IPS-NIHi11 (cell line): ENCODE measurements at regions not wholly inside any gene's neighbourhood (a gene's known extent, or its start where the extent isn't known, plus 50 kb on each side); places are given as distances from the start of the nearest gene placed in this dataset.

Experiments used
- DNase-seq: peaks from one replicate; pipeline ENCODE4 v3.0.0; 2012; ENCODE audit warnings: mixed read lengths, low spot score

- DNase-seq = no peak
Measured at GRCh38 chr6:14783594-14783993, 462.3 kb upstream of the JARID2 start.

- peak; percentile 56 for DNase-seq
Measured at GRCh38 chr6:14784596-14785492, 461.0 kb upstream of the JARID2 start.

GRCh38 chr6:14785493-14785790, 460.4 kb upstream of the JARID2 start:
- no peak for DNase-seq

GRCh38 chr6:14786008-14786407, 459.9 kb upstream of the JARID2 start:
- DNase-seq = no peak

DNA sequence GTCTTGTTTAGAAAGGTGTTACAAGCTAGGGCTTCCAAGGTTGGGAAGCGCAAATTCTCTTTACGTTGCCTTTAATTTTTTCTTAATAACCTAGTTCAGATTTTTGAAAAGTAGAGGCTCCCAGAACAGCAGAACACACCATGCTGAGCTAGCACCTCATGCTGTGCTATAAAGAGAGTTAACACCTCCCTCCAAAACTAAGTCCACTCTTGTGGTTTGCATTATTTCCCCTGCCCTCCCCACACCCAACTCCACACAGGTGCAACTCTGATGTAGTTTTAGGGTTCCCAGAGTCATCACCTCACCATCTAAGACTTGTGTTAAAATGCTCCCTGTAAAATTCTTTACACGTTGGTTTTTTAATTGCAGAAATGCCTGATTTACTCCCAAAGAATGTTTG, 459.4 kb upstream of the JARID2 start:
- no peak for DNase-seq

DNA sequence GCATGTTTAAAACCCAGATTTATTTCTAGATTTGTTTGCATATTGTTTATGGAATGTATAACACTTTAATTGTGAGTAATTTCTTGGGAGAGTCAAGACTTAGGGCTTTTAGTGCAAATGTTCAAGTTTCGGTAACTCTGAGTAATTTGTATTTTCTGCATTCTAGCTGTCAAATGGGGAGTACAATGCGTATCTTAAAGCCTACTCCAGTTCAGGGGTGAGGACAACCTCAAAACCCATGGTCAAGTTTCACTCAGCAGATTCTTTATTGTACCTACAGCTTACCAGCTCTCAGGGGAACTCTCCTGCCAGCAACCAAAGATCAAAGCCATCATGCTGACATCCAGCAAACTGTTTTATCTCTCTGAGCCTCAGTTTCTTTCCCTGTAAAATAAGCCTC, 458.6 kb upstream of the JARID2 start:
- no peak for DNase-seq

DNA sequence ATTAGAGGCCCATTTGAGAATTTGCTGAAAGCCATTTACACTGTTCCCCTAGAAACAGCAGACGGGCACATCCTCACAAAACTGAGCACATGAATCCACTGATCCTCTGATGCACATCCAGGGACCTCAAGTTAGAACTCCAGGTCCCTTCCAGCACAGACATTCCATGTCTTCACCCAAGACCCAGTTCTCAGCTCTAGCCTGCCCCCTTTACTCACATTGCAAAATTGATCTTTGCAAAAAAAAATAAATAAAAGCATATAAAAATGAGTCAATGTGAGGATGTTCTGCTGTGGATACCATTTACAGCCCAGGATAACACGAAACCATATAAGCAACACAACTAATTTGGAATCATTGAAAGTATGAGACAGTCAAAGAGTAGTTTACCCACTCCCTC, 458.2 kb upstream of the JARID2 start:
- no peak for DNase-seq

- DNase-seq = no peak
Measured at GRCh38 chr6:14789996-14790395, 455.9 kb upstream of the JARID2 start.

DNA sequence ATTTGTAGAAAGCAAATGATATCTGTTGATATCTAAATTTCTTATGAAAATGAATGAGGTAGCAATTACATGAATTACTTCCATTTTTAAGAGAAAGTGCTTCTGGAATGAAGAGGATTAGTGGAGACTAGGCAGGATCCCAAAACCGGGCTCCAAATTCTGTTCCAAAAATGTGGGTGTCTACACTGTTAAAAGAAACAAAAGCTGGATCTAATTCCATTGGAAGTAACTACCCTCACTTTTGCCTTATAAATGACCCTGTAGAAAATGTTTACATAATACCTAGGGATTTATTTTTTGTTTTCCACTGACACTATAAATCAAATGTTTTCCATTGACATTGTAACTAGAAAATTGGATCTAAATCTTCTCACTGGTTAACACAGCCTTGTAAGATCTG, 454.9 kb upstream of the JARID2 start:
- no peak for DNase-seq

GRCh38 chr6:14791526-14791925, 454.3 kb upstream of the JARID2 start:
- DNase-seq = no peak

DNA sequence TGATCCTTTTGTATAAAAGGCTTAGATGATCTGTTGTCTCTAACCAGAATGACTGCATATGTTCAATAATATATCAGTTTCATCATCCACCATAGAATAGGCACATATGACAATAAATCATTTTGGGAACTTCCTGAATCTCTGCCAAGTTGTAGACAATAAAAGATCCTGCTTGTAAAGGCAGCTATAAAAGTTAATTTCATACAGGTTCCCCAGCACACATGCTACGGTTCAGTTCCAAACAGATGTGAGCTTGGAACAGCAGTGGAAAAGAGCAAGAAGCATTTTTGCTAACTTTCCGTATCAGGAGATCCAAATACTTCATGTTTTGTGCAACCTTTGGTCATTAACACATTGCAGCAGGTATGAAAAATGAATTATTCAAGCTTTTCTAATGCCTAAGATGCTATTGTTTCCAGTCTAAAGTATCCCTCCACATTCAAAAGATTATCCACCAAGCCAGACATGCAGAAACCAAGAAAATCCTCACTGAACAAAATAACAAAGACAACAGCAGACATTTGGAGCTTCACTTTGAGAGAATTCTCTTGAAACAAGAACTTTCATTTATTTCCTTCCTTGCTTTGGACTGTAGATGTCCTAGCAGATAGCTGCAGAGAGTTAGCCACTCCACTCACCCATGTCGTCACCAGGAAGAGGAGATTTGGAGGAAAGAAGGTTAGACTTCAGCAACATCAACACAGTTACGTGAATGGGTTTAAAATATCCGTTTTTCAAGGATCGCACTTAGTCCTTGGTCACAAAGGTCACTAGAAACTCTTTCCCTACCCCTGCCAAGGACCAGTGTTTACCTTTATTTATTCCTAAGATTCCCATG, 453.5 kb upstream of the JARID2 start:
- no peak for DNase-seq

DNA sequence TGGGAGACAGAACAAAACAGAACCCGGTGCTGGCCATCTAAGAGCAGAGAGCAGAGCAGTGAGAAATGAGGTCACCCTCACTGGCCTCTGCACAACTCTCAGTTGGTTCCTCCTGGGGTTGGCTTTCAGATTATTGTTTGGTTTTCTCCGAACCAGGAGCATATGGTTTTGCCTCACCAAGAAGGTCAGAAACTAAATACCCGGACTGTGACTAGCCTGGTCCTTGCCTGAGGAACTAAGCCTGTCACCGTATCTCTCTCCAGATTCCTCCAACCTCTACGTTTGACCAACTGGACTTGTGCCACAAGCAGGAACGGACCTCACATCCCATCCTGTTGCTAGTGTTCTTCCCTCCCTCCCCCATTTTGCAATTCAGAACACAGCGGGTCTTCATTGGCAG, 450.4 kb upstream of the JARID2 start:
- no peak for DNase-seq

DNA sequence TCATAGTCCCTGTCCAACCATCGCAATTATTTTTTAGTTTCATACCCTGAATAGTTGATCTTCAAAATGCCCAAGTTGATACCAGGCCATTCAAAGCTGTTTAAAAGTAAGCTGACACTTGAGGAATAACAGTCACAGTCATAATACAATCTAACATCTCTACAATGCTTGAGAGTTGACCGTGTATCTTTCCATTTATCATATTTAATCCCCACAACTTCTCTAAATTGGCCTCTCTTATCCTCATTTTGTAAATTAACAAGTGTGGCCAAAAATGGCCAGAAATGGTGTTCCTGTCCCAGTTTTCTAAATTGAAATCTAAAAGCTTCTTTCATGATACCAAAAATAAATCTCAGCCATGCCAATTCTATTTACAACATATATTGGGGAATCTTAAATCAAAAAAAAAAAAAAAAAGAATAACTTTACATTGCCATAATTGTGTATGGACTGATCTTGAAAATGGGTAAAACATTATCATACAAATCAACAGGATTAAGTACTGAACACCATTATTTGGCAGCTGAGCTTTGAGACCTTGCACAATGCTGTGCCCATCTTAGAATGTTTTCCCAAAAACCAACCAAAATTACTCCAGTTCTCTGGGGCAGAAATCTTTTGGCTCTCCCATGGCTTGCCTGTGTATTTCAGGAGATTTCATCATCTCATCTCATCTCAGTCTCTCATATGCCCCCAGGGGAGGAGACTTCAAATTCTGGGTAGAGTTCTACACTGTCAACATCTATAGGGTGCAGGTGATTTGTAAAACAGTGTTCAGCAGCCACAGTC, 448.7 kb upstream of the JARID2 start:
- DNase-seq = no peak

GRCh38 chr6:14797875-14798593, 447.8 kb upstream of the JARID2 start:
- DNase-seq = no peak

DNA sequence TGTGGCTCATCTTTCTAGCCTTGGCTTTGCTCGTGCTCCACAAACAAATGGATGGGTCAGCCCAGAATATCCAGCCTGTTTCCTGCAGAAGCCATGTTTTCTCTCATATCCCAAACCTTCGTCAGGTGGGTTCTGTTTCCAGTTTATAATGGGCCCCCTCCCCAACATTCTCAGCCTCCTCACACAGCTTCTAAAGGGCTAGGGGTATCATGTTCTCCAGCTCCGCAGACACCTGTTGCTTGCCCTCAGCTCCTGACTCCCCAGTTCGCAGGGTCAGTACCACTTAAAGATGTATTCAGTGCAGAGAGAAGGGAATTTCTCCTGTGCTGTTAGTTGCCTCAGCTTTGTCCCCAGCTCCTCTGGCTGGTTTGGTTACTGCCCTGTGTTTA, 447.3 kb upstream of the JARID2 start:
- DNase-seq = no peak

DNA sequence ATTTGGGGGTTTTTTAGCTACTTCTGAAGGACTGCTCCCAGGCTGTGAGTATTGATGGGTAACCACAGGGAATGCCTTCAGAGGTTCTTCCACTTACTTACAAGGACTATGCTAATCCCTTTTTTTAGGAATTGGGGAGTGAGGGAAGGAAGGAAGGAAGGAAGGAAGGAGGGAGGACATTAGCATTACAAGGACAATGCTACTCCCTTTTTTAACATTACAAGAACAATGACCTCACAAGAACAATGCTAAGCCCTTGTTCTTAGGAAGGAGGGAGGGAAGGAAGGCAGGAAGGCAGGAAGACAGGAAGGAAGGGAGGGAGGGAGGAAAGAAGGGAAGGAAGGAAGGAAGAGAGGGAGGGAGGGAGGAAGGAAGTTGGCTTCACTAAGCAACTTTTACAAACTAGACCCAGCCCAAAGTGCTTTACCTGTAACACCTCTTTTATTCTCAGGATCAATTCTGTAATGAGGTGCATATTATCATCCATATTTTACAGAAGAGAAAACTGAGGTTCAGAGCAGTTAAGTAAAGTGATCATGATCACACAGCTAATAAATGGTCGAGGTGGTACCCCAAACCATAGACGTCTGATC, 446.8 kb upstream of the JARID2 start:
- no peak for DNase-seq

GRCh38 chr6:14799928-14800327, 445.9 kb upstream of the JARID2 start:
- DNase-seq = peak; percentile 63

- DNase-seq = no peak
Measured at GRCh38 chr6:14802514-14803160, 443.2 kb upstream of the JARID2 start.

DNA sequence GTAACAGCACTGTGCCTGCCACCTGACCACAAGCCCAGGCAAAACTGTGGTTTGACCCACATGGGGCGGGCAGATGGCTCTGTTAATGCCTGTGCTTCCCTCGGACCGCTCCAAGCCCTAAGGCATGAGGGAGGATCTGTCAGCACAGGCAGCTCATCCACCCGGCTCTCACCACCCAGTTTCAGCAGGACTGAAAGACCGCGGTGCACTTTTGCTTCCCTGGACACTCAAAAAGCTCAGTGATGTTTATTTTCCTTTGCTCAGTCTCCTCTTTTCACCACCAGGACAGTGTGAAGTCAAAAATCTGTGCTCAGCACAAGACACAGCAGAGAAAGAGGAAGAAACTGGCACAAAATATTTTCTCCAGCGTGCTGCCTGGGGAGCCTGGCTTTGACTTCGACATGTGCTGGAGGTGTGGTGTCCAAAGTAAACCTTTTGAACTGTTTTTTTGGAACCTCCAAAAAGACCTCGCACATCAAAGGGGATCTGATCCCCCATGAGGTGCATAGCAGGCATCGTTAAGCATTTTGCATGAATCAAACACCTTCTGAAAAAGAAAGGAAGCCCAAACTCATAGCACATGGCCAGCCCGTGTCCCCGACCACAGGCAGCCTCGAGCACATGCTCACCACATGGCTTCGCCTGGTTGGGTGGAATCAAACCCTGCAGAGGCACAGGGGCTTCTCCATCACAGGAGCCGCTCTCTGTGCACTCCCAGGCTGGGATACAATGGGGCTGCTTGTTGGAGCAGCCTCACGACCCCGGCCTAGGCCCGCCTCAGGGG, 441.7 kb upstream of the JARID2 start:
- no peak for DNase-seq

- no peak for DNase-seq
Measured at GRCh38 chr6:14804785-14805210, 441.1 kb upstream of the JARID2 start.
